Brain microvascular endothelial cell (primary cell): ENCODE measurements at regions not wholly inside any gene's neighbourhood (a gene's known extent, or its start where the extent isn't known, plus 50 kb on each side); places are given as distances from the start of the nearest gene placed in this dataset.
"Not testable (repeated sequence)": the region's sequence is repeated elsewhere in the genome, so short reads cannot be mapped to it uniquely, and the experiment has no call there.

Experiments used
- DNase-seq: peaks from one replicate; pipeline ENCODE4 v3.0.0-alpha.2; 2020
- H3K27ac ChIP-seq: fragments of 250-450 bp; sonication (Bioruptor Pico); 2 replicates; pipeline ENCODE4 v1.5.1; 2020; ENCODE audit warnings: mild to moderate bottlenecking, moderate library complexity
- H3K27me3 ChIP-seq: fragments of 250-450 bp; sonication (Bioruptor Pico); replicated peaks from 2 replicates; pipeline ENCODE4 v1.5.1; 2020; ENCODE audit warnings: mild to moderate bottlenecking
- H3K36me3 ChIP-seq: fragments of 250-450 bp; sonication (Bioruptor Pico); replicated peaks from 2 replicates; pipeline ENCODE4 v1.5.1; 2020; ENCODE audit warnings: mild to moderate bottlenecking
- H3K4me3 ChIP-seq: 2 replicates; pipeline ENCODE4 v1.5.1; 2011; ENCODE audit warnings: low read depth, mild to moderate bottlenecking, control low read depth, low read length, moderate library complexity
- CTCF ChIP-seq: IDR thresholded peaks from 2 replicates; pipeline ENCODE4 v1.5.1; 2011; ENCODE audit warnings: low read depth, mild to moderate bottlenecking, moderate library complexity, low read length, control low read depth, inconsistent platforms; ENCODE audit errors: missing control alignments
- in situ Hi-C: cut with HindIII; loops from 2 replicates; pipeline ENCODE4 v1.10.0; 2017; ENCODE audit warnings: low sequenced_read_pairs, low pct_ligation_motif_present

- DNase-seq: no peak
- TF ChIP-seq CTCF: no peak
- in situ Hi-C loops: no loop called here
- Histone ChIP-seq H3K36me3 (no peaks in the 10 kb centered on the region), H3K4me3 (no peak overlapping the region), H3K27me3 (no peaks in the 10 kb centered on the region), H3K27ac (no peak overlapping the region)
Observed at GRCh38 chr10:21343087-21343486, 182.4 kb downstream of the SKIDA1 start.

GRCh38 chr10:21342499-21342898, 183.0 kb downstream of the SKIDA1 start:
- DNase-seq, in situ Hi-C loops: not testable (repeated sequence)

GRCh38 chr10:21340331-21340730, 185.2 kb downstream of the SKIDA1 start:
- in situ Hi-C loops: no loop called here
- Histone ChIP-seq H3K36me3 (no peaks in the 10 kb centered on the region), H3K4me3 (no peak overlapping the region), H3K27me3 (no peaks in the 10 kb centered on the region), H3K27ac (no peak overlapping the region)
- no peak for TF ChIP-seq CTCF
- DNase-seq: no peak

More at GRCh38 chr10:21342499-21342898, 183.0 kb downstream of the SKIDA1 start:
- not testable (repeated sequence) for H3K27me3 ChIP-seq, H3K36me3 ChIP-seq, H3K4me3 ChIP-seq, H3K27ac ChIP-seq

GRCh38 chr10:21337171-21337792, 188.2 kb downstream of the SKIDA1 start:
- H3K4me3 ChIP-seq: no peak overlapping the region
- TF ChIP-seq CTCF: peak; percentile 11
- H3K27me3 ChIP-seq: no peaks in the 10 kb centered on the region
- H3K36me3 ChIP-seq: no peaks in the 10 kb centered on the region
- peak overlapping the region; percentile 54 for H3K27ac ChIP-seq
- DNase-seq: no peak
- in situ Hi-C loops: no loop called here

- peak overlapping the region; percentile 95 for H3K27ac ChIP-seq
- no peaks in the 10 kb centered on the region for H3K36me3 ChIP-seq
- H3K27me3 ChIP-seq: no peaks in the 10 kb centered on the region
- peak; percentile 97 for DNase-seq
- peak overlapping the region; percentile 13 for H3K4me3 ChIP-seq
- in situ Hi-C loops: no loop called here
- peak; percentile 26 for TF ChIP-seq CTCF
Observed at GRCh38 chr10:21336476-21337170, 188.9 kb downstream of the SKIDA1 start.

GRCh38 chr10:21334891-21335696, 190.4 kb downstream of the SKIDA1 start:
- Histone ChIP-seq H3K4me3 (no peak overlapping the region), H3K36me3 (no peaks in the 10 kb centered on the region), H3K27me3 (no peaks in the 10 kb centered on the region), H3K27ac (peak overlapping the region; percentile 57)
- no peak for TF ChIP-seq CTCF
- in situ Hi-C loops: no loop called here
- DNase-seq: peak; percentile 86
